Endodermal cell (in vitro differentiated cells): ENCODE measurements at regions not wholly inside any gene's neighbourhood (a gene's known extent, or its start where the extent isn't known, plus 50 kb on each side); places are given as distances from the start of the nearest gene placed in this dataset.
A peak's percentile ranks its signal among the peaks of the same experiment; 100 is the strongest.

Experiments
- DNase-seq: peaks from one replicate; pipeline ENCODE4 v3.0.0-alpha.2; 2017
- H3K27ac ChIP-seq: 2 replicates; pipeline ENCODE4 v1.5.1; 2013; ENCODE audit warnings: mild to moderate bottlenecking, low read depth, low read length, moderate library complexity
- H3K27me3 ChIP-seq: 2 replicates; pipeline ENCODE4 v1.6.1; 2013; ENCODE audit warnings: mild to moderate bottlenecking, low read length, moderate library complexity; ENCODE audit not compliant: insufficient read depth, control insufficient read depth, poor library complexity, severe bottlenecking
- H3K36me3 ChIP-seq: 2 replicates; pipeline ENCODE4 v1.7.0; 2013; ENCODE audit warnings: mild to moderate bottlenecking, low read length, moderate library complexity; ENCODE audit not compliant: control insufficient read depth, insufficient read depth
- H3K4me1 ChIP-seq: one replicate; pipeline ENCODE4 v1.7.0; 2013; ENCODE audit warnings: low read length; ENCODE audit not compliant: control insufficient read depth, insufficient read depth
- H3K4me3 ChIP-seq: 2 replicates; pipeline ENCODE4 v1.5.1; 2013; ENCODE audit warnings: mild to moderate bottlenecking, low read length, moderate library complexity
- H3K9ac ChIP-seq: 2 replicates; pipeline ENCODE4 v1.6.1; 2013; ENCODE audit warnings: mild to moderate bottlenecking, low read length, moderate library complexity; ENCODE audit not compliant: poor library complexity, severe bottlenecking; ENCODE audit errors: extremely low read depth
- H3K9me3 ChIP-seq: 2 replicates; pipeline ENCODE4 v1.6.1; 2013; ENCODE audit warnings: mild to moderate bottlenecking, low read length, moderate library complexity; ENCODE audit not compliant: control insufficient read depth
- H3K27ac Mint-ChIP-seq: 2 replicates; pipeline ENCODE4 v1.8.0; 2020; ENCODE audit warnings: mixed read lengths
- H3K27me3 Mint-ChIP-seq: 2 replicates; pipeline ENCODE4 v1.8.0; 2021; ENCODE audit warnings: mild to moderate bottlenecking, mixed read lengths; ENCODE audit not compliant: insufficient read depth
- H3K36me3 Mint-ChIP-seq: 2 replicates; pipeline ENCODE4 v1.8.0; 2020; ENCODE audit warnings: low read depth, mixed read lengths
- H3K4me1 Mint-ChIP-seq: 2 replicates; pipeline ENCODE4 v1.8.0; 2020; ENCODE audit warnings: mixed read lengths
- H3K4me3 Mint-ChIP-seq: 2 replicates; pipeline ENCODE4 v1.8.0; 2020; ENCODE audit warnings: mild to moderate bottlenecking, moderate library complexity, mixed read lengths
- H3K9me3 Mint-ChIP-seq: 2 replicates; pipeline ENCODE4 v1.8.0; 2020; ENCODE audit warnings: mild to moderate bottlenecking, mixed read lengths
- CTCF ChIP-seq: fragments of 200-600 bp; sonication (generic); conservative IDR thresholded peaks from 2 replicates; pipeline ENCODE4 v1.5.0; 2021; ENCODE audit warnings: antibody characterized with exemption, mild to moderate bottlenecking
- WGBS, 2 experiments: methylation state at CpG; one replicate each; pipeline versions ENCODE4 v1.1.5 to v1.1.7; 2013; ENCODE audit warnings: missing lambda C conversion rate in 2 of 2, mixed read lengths in 1 of 2; ENCODE audit not compliant: insufficient coverage in 1 of 2, insufficient read length in 1 of 2; 5-methylcytosine and 5-hydroxymethylcytosine counted together

- TF ChIP-seq CTCF = no peak
- no peak overlapping the region for H3K9ac ChIP-seq
- Mint-ChIP-seq H3K36me3 (peaks cover 10% of the 10 kb centered on the region), H3K27ac (no peak overlapping the region), H3K4me3 (no peak overlapping the region), H3K27me3 (no peaks in the 10 kb centered on the region), H3K4me1 (peaks cover 26% of the 10 kb centered on the region), H3K9me3 (no peaks in the 10 kb centered on the region)
- H3K4me1 ChIP-seq = peaks cover 6% of the 10 kb centered on the region
- peak overlapping the region; percentile 33 for H3K4me3 ChIP-seq
- no peak for DNase-seq
- WGBS, 2 experiments = 67 to 75% methylated on average over 3 of the region's 3 CpGs
- H3K27me3 ChIP-seq = no peaks in the 10 kb centered on the region
- H3K27ac ChIP-seq = no peak overlapping the region
- H3K36me3 ChIP-seq = peaks cover 22% of the 10 kb centered on the region
- no peaks in the 10 kb centered on the region for H3K9me3 ChIP-seq
Observed at GRCh38 chr7:22610263-22610662, 110.3 kb upstream of the STEAP1B start.

- H3K4me1 ChIP-seq = peaks cover 6% of the 10 kb centered on the region
- H3K27ac ChIP-seq = no peak overlapping the region
- Mint-ChIP-seq H3K27ac (no peak overlapping the region), H3K4me3 (no peak overlapping the region), H3K36me3 (peaks cover 2% of the 10 kb centered on the region), H3K27me3 (no peaks in the 10 kb centered on the region), H3K9me3 (no peaks in the 10 kb centered on the region), H3K4me1 (peaks cover 31% of the 10 kb centered on the region)
- H3K36me3 ChIP-seq = peaks cover 8% of the 10 kb centered on the region
- DNase-seq = no peak
- no peaks in the 10 kb centered on the region for H3K27me3 ChIP-seq
- 96 to 97% methylated on average over 5 of the region's 5 CpGs for WGBS, 2 experiments
- no peak overlapping the region for H3K4me3 ChIP-seq
- no peak overlapping the region for H3K9ac ChIP-seq
- no peak for TF ChIP-seq CTCF
- no peaks in the 10 kb centered on the region for H3K9me3 ChIP-seq
Observed at GRCh38 chr7:22607180-22607579, 107.2 kb upstream of the STEAP1B start.

GRCh38 chr7:22604246-22604645, 104.3 kb upstream of the STEAP1B start:
- H3K4me1 Mint-ChIP-seq = peaks cover 39% of the 10 kb centered on the region
- Histone ChIP-seq H3K4me1 (peaks cover 11% of the 10 kb centered on the region), H3K36me3 (peaks cover 12% of the 10 kb centered on the region), H3K27ac (no peak overlapping the region), H3K4me3 (no peak overlapping the region), H3K9ac (no peak overlapping the region), H3K27me3 (no peaks in the 10 kb centered on the region), H3K9me3 (no peaks in the 10 kb centered on the region)
- H3K27me3 Mint-ChIP-seq = no peaks in the 10 kb centered on the region
- WGBS, 2 experiments = 86 to 96% methylated on average over 1 to 2 of the region's 2 CpGs
- H3K36me3 Mint-ChIP-seq = peaks cover 4% of the 10 kb centered on the region
- no peak overlapping the region for H3K4me3 Mint-ChIP-seq
- no peak overlapping the region for H3K27ac Mint-ChIP-seq
- H3K9me3 Mint-ChIP-seq = no peaks in the 10 kb centered on the region
- DNase-seq = no peak
- TF ChIP-seq CTCF = no peak
